ENCODE measurements at regions not wholly inside any gene's neighbourhood (a gene's known extent, or its start where the extent isn't known, plus 50 kb on each side); places are given as distances from the start of the nearest gene placed in this dataset.

DNA sequence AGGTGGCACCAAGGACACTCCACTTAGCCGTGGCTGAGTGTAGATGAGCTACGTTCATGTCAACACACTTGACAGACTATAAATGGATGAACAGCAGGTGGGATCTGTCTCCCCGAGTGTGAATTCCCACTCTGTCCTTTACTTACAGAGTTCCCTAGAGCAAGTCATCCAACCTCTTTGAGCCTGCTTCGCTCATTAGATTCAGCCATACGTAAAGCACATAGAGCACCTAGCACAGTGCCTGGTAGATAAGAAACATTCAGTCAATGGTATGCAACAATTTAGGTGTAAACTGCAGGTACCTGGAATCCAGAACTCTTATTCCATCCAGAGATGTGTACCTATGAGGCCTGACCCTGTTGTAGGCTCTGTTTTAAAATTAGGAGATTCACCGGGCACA lies 227.8 kb upstream of the C16orf82 start:
- Histone ChIP-seq H2AFZ (ENCODE audit: low read length) (no peak overlapping the region), H3K4me1 (ENCODE audit: insufficient read depth, low read length) (no peaks in the 10 kb centered on the region), H3K4me3 (replicated peaks in 1 of 3; ENCODE audit: insufficient read depth in 1 of 3, low read depth in 2 of 3, low read length in 3 of 3) (no peak overlapping the region), H3K27ac (ENCODE audit: extremely low read length, insufficient read depth, low read length) (no peak overlapping the region), H4K20me1 (ENCODE audit: insufficient read depth, low read length) (no peaks in the 10 kb centered on the region), H3K36me3 (replicated peaks in 1 of 2; ENCODE audit: control insufficient read depth in 1 of 2, insufficient read depth in 2 of 2, low read length in 2 of 2) (no peaks in the 10 kb centered on the region), H3K27me3 (ENCODE audit: control insufficient read depth in 1 of 2, insufficient read depth in 2 of 2, low read length in 2 of 2) (no peaks in the 10 kb centered on the region), H3K79me2 (ENCODE audit: insufficient read depth, low read length) (no peaks in the 10 kb centered on the region), H3K9me3 (ENCODE audit: low read length) (0 out of 2 replicates have a peak, but pooled peaks cover 4% of the 10 kb centered on the region), H3K9ac (ENCODE audit: insufficient read depth, low read depth, low read length) (no peak overlapping the region), H3K4me2 (ENCODE audit: low read depth, low read length) (no peak overlapping the region)
- POLR2A ChIA-PET, result no interaction called here
- no TSS peak for BruUV-seq (replicated peaks)
- CTCF ChIA-PET (ENCODE audit: low intra/inter-chr PET ratio, low total read pairs), result no interaction called here
- no peak for ATAC-seq
- FAIRE-seq, result no peak
- WGBS (ENCODE audit: low lambda C conversion rate), result 7% methylated on average over 6 of the region's 6 CpGs
- in situ Hi-C loops (cut with HindIII; ENCODE audit: extremely low pct_ligation_motif_present, low pct_unique_long_range_greater_than_20kb) (no loop called here), intact Hi-C loops (cut with micrococcal nuclease; ENCODE audit: unreplicated experiment) (no loop called here)
- DNase-seq (ENCODE audit: low spot score), result no peak
- no peak for TF ChIP-seq TEF (CRISPR knock-in tag; IDR thresholded peaks at IDR 0.05)
- no peak for TF ChIP-seq ZNF337 (CRISPR knock-in tag; IDR thresholded peaks at IDR 0.05; ENCODE audit: borderline replicate concordance, low read depth)
- no peak for TF ChIP-seq KLF11 (CRISPR knock-in tag; IDR thresholded peaks at IDR 0.05)
- TF ChIP-seq KDM6A (CRISPR knock-in tag; IDR thresholded peaks at IDR 0.05; ENCODE audit: low read depth), result no peak
- TF ChIP-seq ZNF775 (CRISPR knock-in tag; IDR thresholded peaks at IDR 0.05; ENCODE audit: borderline replicate concordance), result no peak
- no peak for TF ChIP-seq PREB (CRISPR knock-in tag; IDR thresholded peaks at IDR 0.05)
- TF ChIP-seq, protein P1, sequence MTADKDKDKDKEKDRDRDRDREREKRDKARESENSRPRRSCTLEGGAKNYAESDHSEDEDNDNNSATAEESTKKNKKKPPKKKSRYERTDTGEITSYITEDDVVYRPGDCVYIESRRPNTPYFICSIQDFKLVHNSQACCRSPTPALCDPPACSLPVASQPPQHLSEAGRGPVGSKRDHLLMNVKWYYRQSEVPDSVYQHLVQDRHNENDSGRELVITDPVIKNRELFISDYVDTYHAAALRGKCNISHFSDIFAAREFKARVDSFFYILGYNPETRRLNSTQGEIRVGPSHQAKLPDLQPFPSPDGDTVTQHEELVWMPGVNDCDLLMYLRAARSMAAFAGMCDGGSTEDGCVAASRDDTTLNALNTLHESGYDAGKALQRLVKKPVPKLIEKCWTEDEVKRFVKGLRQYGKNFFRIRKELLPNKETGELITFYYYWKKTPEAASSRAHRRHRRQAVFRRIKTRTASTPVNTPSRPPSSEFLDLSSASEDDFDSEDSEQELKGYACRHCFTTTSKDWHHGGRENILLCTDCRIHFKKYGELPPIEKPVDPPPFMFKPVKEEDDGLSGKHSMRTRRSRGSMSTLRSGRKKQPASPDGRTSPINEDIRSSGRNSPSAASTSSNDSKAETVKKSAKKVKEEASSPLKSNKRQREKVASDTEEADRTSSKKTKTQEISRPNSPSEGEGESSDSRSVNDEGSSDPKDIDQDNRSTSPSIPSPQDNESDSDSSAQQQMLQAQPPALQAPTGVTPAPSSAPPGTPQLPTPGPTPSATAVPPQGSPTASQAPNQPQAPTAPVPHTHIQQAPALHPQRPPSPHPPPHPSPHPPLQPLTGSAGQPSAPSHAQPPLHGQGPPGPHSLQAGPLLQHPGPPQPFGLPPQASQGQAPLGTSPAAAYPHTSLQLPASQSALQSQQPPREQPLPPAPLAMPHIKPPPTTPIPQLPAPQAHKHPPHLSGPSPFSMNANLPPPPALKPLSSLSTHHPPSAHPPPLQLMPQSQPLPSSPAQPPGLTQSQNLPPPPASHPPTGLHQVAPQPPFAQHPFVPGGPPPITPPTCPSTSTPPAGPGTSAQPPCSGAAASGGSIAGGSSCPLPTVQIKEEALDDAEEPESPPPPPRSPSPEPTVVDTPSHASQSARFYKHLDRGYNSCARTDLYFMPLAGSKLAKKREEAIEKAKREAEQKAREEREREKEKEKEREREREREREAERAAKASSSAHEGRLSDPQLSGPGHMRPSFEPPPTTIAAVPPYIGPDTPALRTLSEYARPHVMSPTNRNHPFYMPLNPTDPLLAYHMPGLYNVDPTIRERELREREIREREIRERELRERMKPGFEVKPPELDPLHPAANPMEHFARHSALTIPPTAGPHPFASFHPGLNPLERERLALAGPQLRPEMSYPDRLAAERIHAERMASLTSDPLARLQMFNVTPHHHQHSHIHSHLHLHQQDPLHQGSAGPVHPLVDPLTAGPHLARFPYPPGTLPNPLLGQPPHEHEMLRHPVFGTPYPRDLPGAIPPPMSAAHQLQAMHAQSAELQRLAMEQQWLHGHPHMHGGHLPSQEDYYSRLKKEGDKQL (CRISPR knock-in tag; IDR thresholded peaks at IDR 0.05; ENCODE audit: low read depth), result no peak
- no peak for TF ChIP-seq ZFP62 (CRISPR knock-in tag; IDR thresholded peaks at IDR 0.05)
- no peak for TF ChIP-seq THAP8 (CRISPR knock-in tag; IDR thresholded peaks at IDR 0.05; ENCODE audit: borderline replicate concordance)
- no peak for TF ChIP-seq ZBTB44 (CRISPR knock-in tag; IDR thresholded peaks at IDR 0.05)
- TF ChIP-seq BRCA1 (CRISPR knock-in tag; IDR thresholded peaks at IDR 0.05), result no peak
- TF ChIP-seq ZFP36L2 (CRISPR knock-in tag; IDR thresholded peaks at IDR 0.05), result no peak
- no peak for TF ChIP-seq MAX (IDR thresholded peaks at IDR 0.05)
- TF ChIP-seq ZNF772 (CRISPR knock-in tag; IDR thresholded peaks at IDR 0.05), result no peak
- no peak for TF ChIP-seq KLF12 (CRISPR knock-in tag; IDR thresholded peaks at IDR 0.05; ENCODE audit: borderline replicate concordance)
- TF ChIP-seq ZNF580 (CRISPR knock-in tag; IDR thresholded peaks at IDR 0.05; ENCODE audit: borderline replicate concordance, low read depth), result no peak

Measured in HepG2 (cell line).